ENCODE measurements at regions not wholly inside any gene's neighbourhood (a gene's known extent, or its start where the extent isn't known, plus 50 kb on each side); places are given as distances from the start of the nearest gene placed in this dataset.

GRCh38 chr12:93151079-93151762 lies 222.1 kb upstream of the EEA1 start:
- no peak overlapping the region for H3K9ac ChIP-seq (ENCODE audit: low read length)
- no peaks in the 10 kb centered on the region for H3K79me2 ChIP-seq (replicated peaks; ENCODE audit: insufficient read depth, low read length)
- H3K4me3 ChIP-seq (ENCODE audit: low read length), result no peak overlapping the region
- no peaks in the 10 kb centered on the region for H4K20me1 ChIP-seq (ENCODE audit: insufficient read depth)
- no peaks in the 10 kb centered on the region for H3K9me3 ChIP-seq (ENCODE audit: low read length)
- H3K9me2 ChIP-seq (ENCODE audit: insufficient read depth, low read length), result no peaks in the 10 kb centered on the region
- H3K36me3 ChIP-seq (ENCODE audit: insufficient read depth, low read length), result no peaks in the 10 kb centered on the region
- no peak for TF ChIP-seq MXI1 (conservative IDR thresholded peaks at IDR 0.05; ENCODE audit: poor library complexity, severe bottlenecking)
- TF ChIP-seq TAF1 (IDR thresholded peaks at IDR 0.05; ENCODE audit: low read depth), result no peak
- TF ChIP-seq, protein P1, sequence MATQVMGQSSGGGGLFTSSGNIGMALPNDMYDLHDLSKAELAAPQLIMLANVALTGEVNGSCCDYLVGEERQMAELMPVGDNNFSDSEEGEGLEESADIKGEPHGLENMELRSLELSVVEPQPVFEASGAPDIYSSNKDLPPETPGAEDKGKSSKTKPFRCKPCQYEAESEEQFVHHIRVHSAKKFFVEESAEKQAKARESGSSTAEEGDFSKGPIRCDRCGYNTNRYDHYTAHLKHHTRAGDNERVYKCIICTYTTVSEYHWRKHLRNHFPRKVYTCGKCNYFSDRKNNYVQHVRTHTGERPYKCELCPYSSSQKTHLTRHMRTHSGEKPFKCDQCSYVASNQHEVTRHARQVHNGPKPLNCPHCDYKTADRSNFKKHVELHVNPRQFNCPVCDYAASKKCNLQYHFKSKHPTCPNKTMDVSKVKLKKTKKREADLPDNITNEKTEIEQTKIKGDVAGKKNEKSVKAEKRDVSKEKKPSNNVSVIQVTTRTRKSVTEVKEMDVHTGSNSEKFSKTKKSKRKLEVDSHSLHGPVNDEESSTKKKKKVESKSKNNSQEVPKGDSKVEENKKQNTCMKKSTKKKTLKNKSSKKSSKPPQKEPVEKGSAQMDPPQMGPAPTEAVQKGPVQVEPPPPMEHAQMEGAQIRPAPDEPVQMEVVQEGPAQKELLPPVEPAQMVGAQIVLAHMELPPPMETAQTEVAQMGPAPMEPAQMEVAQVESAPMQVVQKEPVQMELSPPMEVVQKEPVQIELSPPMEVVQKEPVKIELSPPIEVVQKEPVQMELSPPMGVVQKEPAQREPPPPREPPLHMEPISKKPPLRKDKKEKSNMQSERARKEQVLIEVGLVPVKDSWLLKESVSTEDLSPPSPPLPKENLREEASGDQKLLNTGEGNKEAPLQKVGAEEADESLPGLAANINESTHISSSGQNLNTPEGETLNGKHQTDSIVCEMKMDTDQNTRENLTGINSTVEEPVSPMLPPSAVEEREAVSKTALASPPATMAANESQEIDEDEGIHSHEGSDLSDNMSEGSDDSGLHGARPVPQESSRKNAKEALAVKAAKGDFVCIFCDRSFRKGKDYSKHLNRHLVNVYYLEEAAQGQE (IDR thresholded peaks at IDR 0.05; ENCODE audit: borderline replicate concordance), result no peak
- TF ChIP-seq SMC3 (conservative IDR thresholded peaks at IDR 0.05; ENCODE audit: poor library complexity), result no peak
- TF ChIP-seq RAD21 (conservative IDR thresholded peaks at IDR 0.05), result no peak
- no peak for TF ChIP-seq EZH2 (IDR thresholded peaks at IDR 0.05; ENCODE audit: borderline replicate concordance, insufficient read depth, low read length, poor library complexity, severe bottlenecking)
- TF ChIP-seq, protein P2, sequence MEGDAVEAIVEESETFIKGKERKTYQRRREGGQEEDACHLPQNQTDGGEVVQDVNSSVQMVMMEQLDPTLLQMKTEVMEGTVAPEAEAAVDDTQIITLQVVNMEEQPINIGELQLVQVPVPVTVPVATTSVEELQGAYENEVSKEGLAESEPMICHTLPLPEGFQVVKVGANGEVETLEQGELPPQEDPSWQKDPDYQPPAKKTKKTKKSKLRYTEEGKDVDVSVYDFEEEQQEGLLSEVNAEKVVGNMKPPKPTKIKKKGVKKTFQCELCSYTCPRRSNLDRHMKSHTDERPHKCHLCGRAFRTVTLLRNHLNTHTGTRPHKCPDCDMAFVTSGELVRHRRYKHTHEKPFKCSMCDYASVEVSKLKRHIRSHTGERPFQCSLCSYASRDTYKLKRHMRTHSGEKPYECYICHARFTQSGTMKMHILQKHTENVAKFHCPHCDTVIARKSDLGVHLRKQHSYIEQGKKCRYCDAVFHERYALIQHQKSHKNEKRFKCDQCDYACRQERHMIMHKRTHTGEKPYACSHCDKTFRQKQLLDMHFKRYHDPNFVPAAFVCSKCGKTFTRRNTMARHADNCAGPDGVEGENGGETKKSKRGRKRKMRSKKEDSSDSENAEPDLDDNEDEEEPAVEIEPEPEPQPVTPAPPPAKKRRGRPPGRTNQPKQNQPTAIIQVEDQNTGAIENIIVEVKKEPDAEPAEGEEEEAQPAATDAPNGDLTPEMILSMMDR (IDR thresholded peaks at IDR 0.05; ENCODE audit: poor library complexity, severe bottlenecking), result no peak
- no peak for TF ChIP-seq EP300 (conservative IDR thresholded peaks at IDR 0.05; ENCODE audit: poor library complexity, severe bottlenecking)
- TF ChIP-seq POLR2AphosphoS5 (IDR thresholded peaks at IDR 0.05), result no peak
- H3K4me2 ChIP-seq (ENCODE audit: low read length), result no peak overlapping the region
- no peak overlapping the region for H3K27ac ChIP-seq (ENCODE audit: low read length)
- no peak overlapping the region for H2AFZ ChIP-seq (ENCODE audit: low read depth, low read length)
- no peaks in the 10 kb centered on the region for H3F3A ChIP-seq (ENCODE audit: insufficient read depth, low read length, poor library complexity, severe bottlenecking)
- no peaks in the 10 kb centered on the region for H3K27me3 ChIP-seq (ENCODE audit: insufficient read depth, low read depth, low read length)

DNA sequence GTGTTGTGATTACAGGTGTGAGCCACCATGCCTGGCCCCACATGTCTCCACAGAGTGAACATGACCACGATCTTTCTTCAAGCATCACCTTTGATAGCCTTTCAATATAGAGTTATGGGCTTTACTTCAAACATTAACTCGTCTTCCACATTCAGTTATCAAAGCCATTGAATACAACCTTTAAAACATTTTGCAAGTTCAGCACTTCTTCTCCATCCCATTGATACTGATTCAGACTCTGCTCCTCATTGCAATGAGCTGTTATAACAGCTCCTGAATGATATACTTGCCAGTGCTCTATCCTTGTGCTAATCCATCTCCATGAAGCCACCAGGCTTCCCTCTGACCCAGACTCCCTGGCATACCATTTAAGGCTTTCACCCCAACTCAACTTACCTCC lies 223.5 kb upstream of the EEA1 start:
- Histone ChIP-seq H3K9ac (ENCODE audit: low read length) (no peak overlapping the region), H3K9me3 (ENCODE audit: low read length) (no peaks in the 10 kb centered on the region), H3F3A (ENCODE audit: insufficient read depth, low read length, poor library complexity, severe bottlenecking) (no peaks in the 10 kb centered on the region), H3K4me2 (ENCODE audit: low read length) (no peak overlapping the region), H2AFZ (ENCODE audit: low read depth, low read length) (no peak overlapping the region), H3K27ac (ENCODE audit: low read length) (no peak overlapping the region), H3K79me2 (replicated peaks; ENCODE audit: insufficient read depth, low read length) (no peaks in the 10 kb centered on the region), H4K20me1 (ENCODE audit: insufficient read depth) (no peaks in the 10 kb centered on the region), H3K36me3 (ENCODE audit: insufficient read depth, low read length) (no peaks in the 10 kb centered on the region), H3K9me2 (ENCODE audit: insufficient read depth, low read length) (no peaks in the 10 kb centered on the region), H3K4me3 (ENCODE audit: low read length) (no peak overlapping the region), H3K27me3 (ENCODE audit: insufficient read depth, low read depth, low read length) (no peaks in the 10 kb centered on the region)
- no peak for TF ChIP-seq MXI1 (conservative IDR thresholded peaks at IDR 0.05; ENCODE audit: poor library complexity, severe bottlenecking)
- no peak for TF ChIP-seq SMC3 (conservative IDR thresholded peaks at IDR 0.05; ENCODE audit: poor library complexity)
- TF ChIP-seq, protein P1 (IDR thresholded peaks at IDR 0.05; ENCODE audit: borderline replicate concordance), result no peak
- no peak for TF ChIP-seq TAF1 (IDR thresholded peaks at IDR 0.05; ENCODE audit: low read depth)
- no peak for TF ChIP-seq EP300 (conservative IDR thresholded peaks at IDR 0.05; ENCODE audit: poor library complexity, severe bottlenecking)
- no peak for TF ChIP-seq POLR2AphosphoS5 (IDR thresholded peaks at IDR 0.05)
- no peak for TF ChIP-seq EZH2 (IDR thresholded peaks at IDR 0.05; ENCODE audit: borderline replicate concordance, insufficient read depth, low read length, poor library complexity, severe bottlenecking)
- TF ChIP-seq, protein P2 (IDR thresholded peaks at IDR 0.05; ENCODE audit: poor library complexity, severe bottlenecking), result no peak
- TF ChIP-seq RAD21 (conservative IDR thresholded peaks at IDR 0.05), result no peak

Measured in neural cell (in vitro differentiated cells).